ENCODE measurements at regions not wholly inside any gene's neighbourhood (a gene's known extent, or its start where the extent isn't known, plus 50 kb on each side); places are given as distances from the start of the nearest gene placed in this dataset.

- in situ Hi-C loops (cut with HindIII; ENCODE audit: low pct_unique_long_range_greater_than_20kb, low sequenced_read_pairs) = no loop called here
- DNase-seq (ENCODE audit: low read depth in 1 of 2, low spot score in 1 of 2) = peak in 1 of 2 experiments; percentile 26
- no peak for TF ChIP-seq JUND (IDR thresholded peaks at IDR 0.05; ENCODE audit: low read depth)
Observed at GRCh38 chrX:69025802-69026301, 139.4 kb downstream of the PJA1 start.

GRCh38 chrX:69024931-69025330 is 140.3 kb downstream of the PJA1 start:
- in situ Hi-C loops (cut with HindIII; ENCODE audit: low pct_unique_long_range_greater_than_20kb, low sequenced_read_pairs) = no loop called here
- no peak for TF ChIP-seq JUND (IDR thresholded peaks at IDR 0.05; ENCODE audit: low read depth)
- no peak for DNase-seq (ENCODE audit: low read depth in 1 of 2, low spot score in 1 of 2)

GRCh38 chrX:69024161-69024736 is 141.0 kb downstream of the PJA1 start:
- DNase-seq (ENCODE audit: low read depth in 1 of 2, low spot score in 1 of 2) = no peak
- in situ Hi-C loops (cut with HindIII; ENCODE audit: low pct_unique_long_range_greater_than_20kb, low sequenced_read_pairs) = no loop called here
- TF ChIP-seq JUND (IDR thresholded peaks at IDR 0.05; ENCODE audit: low read depth) = no peak

GRCh38 chrX:69022430-69022829 is 142.8 kb downstream of the PJA1 start:
- in situ Hi-C loops (cut with HindIII; ENCODE audit: low pct_unique_long_range_greater_than_20kb, low sequenced_read_pairs) = no loop called here
- no peak for TF ChIP-seq JUND (IDR thresholded peaks at IDR 0.05; ENCODE audit: low read depth)
- no peak for DNase-seq (ENCODE audit: low read depth in 1 of 2, low spot score in 1 of 2)

GRCh38 chrX:69021141-69021960 is 143.9 kb downstream of the PJA1 start:
- in situ Hi-C loops (cut with HindIII; ENCODE audit: low pct_unique_long_range_greater_than_20kb, low sequenced_read_pairs) = no loop called here
- DNase-seq (ENCODE audit: low read depth in 1 of 2, low spot score in 1 of 2) = no peak
- TF ChIP-seq JUND (IDR thresholded peaks at IDR 0.05; ENCODE audit: low read depth) = no peak

GRCh38 chrX:69020316-69020715 is 144.9 kb downstream of the PJA1 start:
- DNase-seq (ENCODE audit: low read depth in 1 of 2, low spot score in 1 of 2) = no peak
- in situ Hi-C loops (cut with HindIII; ENCODE audit: low pct_unique_long_range_greater_than_20kb, low sequenced_read_pairs) = no loop called here
- TF ChIP-seq JUND (IDR thresholded peaks at IDR 0.05; ENCODE audit: low read depth) = no peak

GRCh38 chrX:69019073-69019890 is 146.0 kb downstream of the PJA1 start:
- in situ Hi-C loops (cut with HindIII; ENCODE audit: low pct_unique_long_range_greater_than_20kb, low sequenced_read_pairs) = no loop called here
- TF ChIP-seq JUND (IDR thresholded peaks at IDR 0.05; ENCODE audit: low read depth) = no peak
- no peak for DNase-seq (ENCODE audit: low read depth in 1 of 2, low spot score in 1 of 2)

- in situ Hi-C loops (cut with HindIII; ENCODE audit: low pct_unique_long_range_greater_than_20kb, low sequenced_read_pairs) = no loop called here
- TF ChIP-seq JUND (IDR thresholded peaks at IDR 0.05; ENCODE audit: low read depth) = no peak
- no peak for DNase-seq (ENCODE audit: low read depth in 1 of 2, low spot score in 1 of 2)
Observed at GRCh38 chrX:69018416-69019072, 146.7 kb downstream of the PJA1 start.

GRCh38 chrX:69016293-69016941 is 148.8 kb downstream of the PJA1 start:
- TF ChIP-seq JUND (IDR thresholded peaks at IDR 0.05; ENCODE audit: low read depth) = no peak
- no peak for DNase-seq (ENCODE audit: low read depth in 1 of 2, low spot score in 1 of 2)
- in situ Hi-C loops (cut with HindIII; ENCODE audit: low pct_unique_long_range_greater_than_20kb, low sequenced_read_pairs) = no loop called here

GRCh38 chrX:69015564-69016292 is 149.5 kb downstream of the PJA1 start:
- in situ Hi-C loops (cut with HindIII; ENCODE audit: low pct_unique_long_range_greater_than_20kb, low sequenced_read_pairs) = no loop called here
- no peak for TF ChIP-seq JUND (IDR thresholded peaks at IDR 0.05; ENCODE audit: low read depth)
- DNase-seq (ENCODE audit: low read depth in 1 of 2, low spot score in 1 of 2) = no peak

GRCh38 chrX:69015156-69015555 is 150.1 kb downstream of the PJA1 start:
- DNase-seq (ENCODE audit: low read depth in 1 of 2, low spot score in 1 of 2) = no peak
- in situ Hi-C loops (cut with HindIII; ENCODE audit: low pct_unique_long_range_greater_than_20kb, low sequenced_read_pairs) = no loop called here
- no peak for TF ChIP-seq JUND (IDR thresholded peaks at IDR 0.05; ENCODE audit: low read depth)

Measured in T47D (cell line).